OCI-LY7 (cell line): ENCODE measurements at regions not wholly inside any gene's neighbourhood (a gene's known extent, or its start where the extent isn't known, plus 50 kb on each side); places are given as distances from the start of the nearest gene placed in this dataset.

Experiments used
- CTCF ChIP-seq: fragments of 200-600 bp; sonication (generic); conservative IDR thresholded peaks from 2 replicates; pipeline ENCODE4 v1.5.1; 2014; ENCODE audit warnings: mild to moderate bottlenecking, antibody characterized with exemption, low read length, moderate library complexity, mixed read lengths
- EZH2phosphoT487 ChIP-seq: fragments of 200-600 bp; sonication (generic); IDR thresholded peaks from 2 replicates; pipeline ENCODE4 v1.6.1; 2018; ENCODE audit warnings: low read depth, borderline replicate concordance, mild to moderate bottlenecking, mixed run types, antibody characterized with exemption, low read length, moderate library complexity, mixed read lengths

- TF ChIP-seq CTCF (no peak), EZH2phosphoT487 (no peak)
Observed at GRCh38 chr10:53107711-53108110, 335.1 kb upstream of the MBL2 start.
